Superior temporal gyrus (tissue), 1 donor: ENCODE measurements at regions not wholly inside any gene's neighbourhood (a gene's known extent, or its start where the extent isn't known, plus 50 kb on each side); places are given as distances from the start of the nearest gene placed in this dataset.
"Not testable (repeated sequence)": the region's sequence is repeated elsewhere in the genome, so short reads cannot be mapped to it uniquely, and the experiment has no call there.

ENCODE experiments used
- DNase-seq: peaks from one replicate; pipeline ENCODE4 v3.0.0-alpha.2; 2016; ENCODE audit errors: extremely low spot score

GRCh38 chr14:80298491-80299017 is 87.2 kb upstream of the DIO2 start:
- no peak for DNase-seq

- DNase-seq: no peak
Measured at GRCh38 chr14:80291101-80291500, 79.8 kb upstream of the DIO2 start.

- DNase-seq: not testable (repeated sequence)
Measured at GRCh38 chr14:80286744-80287143, 75.4 kb upstream of the DIO2 start.

GRCh38 chr14:80278293-80279023 is 67.2 kb upstream of the DIO2 start:
- no peak for DNase-seq

- no peak for DNase-seq
Measured at GRCh38 chr14:80275208-80275850, 64.0 kb upstream of the DIO2 start.

GRCh38 chr14:80274310-80274709 is 63.0 kb upstream of the DIO2 start:
- not testable (repeated sequence) for DNase-seq

- DNase-seq: no peak
Measured at GRCh38 chr14:80271389-80271788, 60.1 kb upstream of the DIO2 start.

GRCh38 chr14:80269353-80269925 is 58.1 kb upstream of the DIO2 start:
- DNase-seq: no peak

GRCh38 chr14:80266930-80267329 is 55.6 kb upstream of the DIO2 start:
- no peak for DNase-seq

GRCh38 chr14:80264702-80265101 is 53.4 kb upstream of the DIO2 start:
- no peak for DNase-seq
